Adrenal gland (tissue), 5 donors: ENCODE measurements at regions not wholly inside any gene's neighbourhood (a gene's known extent, or its start where the extent isn't known, plus 50 kb on each side); places are given as distances from the start of the nearest gene placed in this dataset.

Experiments used
- POLR2A ChIP-seq, 2 donors: fragments of 450-650 bp; IDR thresholded peaks; one replicate each; pipeline ENCODE4 v1.6.1; 2017; ENCODE audit warnings: antibody characterized with exemption in 2 of 2, mild to moderate bottlenecking in 2 of 2, moderate library complexity in 1 of 2
- TF ChIP-seq, protein P1 (sequence below), 6 experiments: fragments of 450-650 bp in 4 of 6; fragments of 200-600 bp in 2 of 6; sonication (generic) in 1 of 6; IDR thresholded peaks; 1 replicate in 5 of 6; 2 replicates in 1 of 6; pipeline versions ENCODE4 v1.5.1 to v1.8.0; 2016 to 2021; ENCODE audit warnings: antibody characterized with exemption in 6 of 6, mild to moderate bottlenecking in 2 of 6, moderate library complexity in 1 of 6
- donor health status: DM: no; HTN: no; CAD: no.

DNA sequence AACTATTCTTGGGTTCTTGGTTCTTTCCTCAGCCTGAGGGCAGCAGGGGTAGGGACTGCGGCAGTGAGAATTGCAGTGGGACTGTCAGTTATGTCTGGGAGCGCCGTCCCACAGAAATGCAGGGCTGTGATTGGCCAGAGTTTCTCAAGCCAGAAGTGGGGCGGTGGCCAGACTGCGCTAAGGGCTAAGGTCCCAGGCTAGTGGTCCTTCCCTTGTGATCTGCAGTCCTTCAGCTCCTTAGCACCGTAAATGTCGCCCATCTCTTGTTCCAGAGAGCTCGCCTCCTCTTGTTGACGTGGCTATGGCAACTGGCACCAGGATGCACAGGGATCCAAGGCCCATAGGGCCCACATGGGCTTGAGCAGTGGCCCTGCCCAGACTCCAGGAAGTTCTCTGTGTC, 223.5 kb downstream of the GRIA2 start:
- TF ChIP-seq, protein P1, sequence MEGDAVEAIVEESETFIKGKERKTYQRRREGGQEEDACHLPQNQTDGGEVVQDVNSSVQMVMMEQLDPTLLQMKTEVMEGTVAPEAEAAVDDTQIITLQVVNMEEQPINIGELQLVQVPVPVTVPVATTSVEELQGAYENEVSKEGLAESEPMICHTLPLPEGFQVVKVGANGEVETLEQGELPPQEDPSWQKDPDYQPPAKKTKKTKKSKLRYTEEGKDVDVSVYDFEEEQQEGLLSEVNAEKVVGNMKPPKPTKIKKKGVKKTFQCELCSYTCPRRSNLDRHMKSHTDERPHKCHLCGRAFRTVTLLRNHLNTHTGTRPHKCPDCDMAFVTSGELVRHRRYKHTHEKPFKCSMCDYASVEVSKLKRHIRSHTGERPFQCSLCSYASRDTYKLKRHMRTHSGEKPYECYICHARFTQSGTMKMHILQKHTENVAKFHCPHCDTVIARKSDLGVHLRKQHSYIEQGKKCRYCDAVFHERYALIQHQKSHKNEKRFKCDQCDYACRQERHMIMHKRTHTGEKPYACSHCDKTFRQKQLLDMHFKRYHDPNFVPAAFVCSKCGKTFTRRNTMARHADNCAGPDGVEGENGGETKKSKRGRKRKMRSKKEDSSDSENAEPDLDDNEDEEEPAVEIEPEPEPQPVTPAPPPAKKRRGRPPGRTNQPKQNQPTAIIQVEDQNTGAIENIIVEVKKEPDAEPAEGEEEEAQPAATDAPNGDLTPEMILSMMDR (IDR thresholded peaks at IDR 0.05) = no peak
- TF ChIP-seq POLR2A (IDR thresholded peaks at IDR 0.05) = no peak
